Suprapubic skin (tissue), 3 donors: ENCODE measurements at regions not wholly inside any gene's neighbourhood (a gene's known extent, or its start where the extent isn't known, plus 50 kb on each side); places are given as distances from the start of the nearest gene placed in this dataset.

ENCODE experiments used
- POLR2A ChIP-seq, 2 donors: fragments of 450-650 bp; IDR thresholded peaks; one replicate each; pipeline ENCODE4 v1.6.1; 2017; ENCODE audit warnings: antibody characterized with exemption in 2 of 2, mild to moderate bottlenecking in 2 of 2, moderate library complexity in 2 of 2
- TF ChIP-seq, protein P1 (sequence below), 2 donors: fragments of 200-600 bp in 1 of 2; fragments of 450-650 bp in 1 of 2; sonication (generic) in 1 of 2; IDR thresholded peaks; one replicate each; pipeline ENCODE4 v1.5.1; 2016 to 2019; ENCODE audit warnings: antibody characterized with exemption in 2 of 2, mild to moderate bottlenecking in 1 of 2, moderate library complexity in 1 of 2

DNA sequence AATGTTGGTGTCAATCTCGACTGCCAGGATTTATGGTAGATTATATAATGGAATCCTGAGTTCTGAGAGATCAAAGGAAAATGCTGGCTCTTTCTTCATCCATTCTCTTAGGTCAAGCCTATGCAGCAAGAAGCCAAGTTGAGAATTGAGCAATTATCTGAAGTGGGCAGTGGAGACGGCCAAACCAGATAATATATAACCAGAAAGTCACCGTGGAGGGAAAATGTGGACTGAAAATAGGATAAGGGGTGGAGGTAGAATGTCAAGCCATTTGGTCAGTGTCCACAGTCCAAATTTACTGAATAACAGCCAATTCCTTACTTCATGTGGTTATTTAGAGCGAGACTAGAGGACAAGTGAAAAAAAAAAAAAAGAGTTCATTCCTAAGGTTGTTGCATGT, 107.8 kb upstream of the ESR1 start:
- TF ChIP-seq, protein P1, sequence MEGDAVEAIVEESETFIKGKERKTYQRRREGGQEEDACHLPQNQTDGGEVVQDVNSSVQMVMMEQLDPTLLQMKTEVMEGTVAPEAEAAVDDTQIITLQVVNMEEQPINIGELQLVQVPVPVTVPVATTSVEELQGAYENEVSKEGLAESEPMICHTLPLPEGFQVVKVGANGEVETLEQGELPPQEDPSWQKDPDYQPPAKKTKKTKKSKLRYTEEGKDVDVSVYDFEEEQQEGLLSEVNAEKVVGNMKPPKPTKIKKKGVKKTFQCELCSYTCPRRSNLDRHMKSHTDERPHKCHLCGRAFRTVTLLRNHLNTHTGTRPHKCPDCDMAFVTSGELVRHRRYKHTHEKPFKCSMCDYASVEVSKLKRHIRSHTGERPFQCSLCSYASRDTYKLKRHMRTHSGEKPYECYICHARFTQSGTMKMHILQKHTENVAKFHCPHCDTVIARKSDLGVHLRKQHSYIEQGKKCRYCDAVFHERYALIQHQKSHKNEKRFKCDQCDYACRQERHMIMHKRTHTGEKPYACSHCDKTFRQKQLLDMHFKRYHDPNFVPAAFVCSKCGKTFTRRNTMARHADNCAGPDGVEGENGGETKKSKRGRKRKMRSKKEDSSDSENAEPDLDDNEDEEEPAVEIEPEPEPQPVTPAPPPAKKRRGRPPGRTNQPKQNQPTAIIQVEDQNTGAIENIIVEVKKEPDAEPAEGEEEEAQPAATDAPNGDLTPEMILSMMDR (IDR thresholded peaks at IDR 0.05), result no peak
- no peak for TF ChIP-seq POLR2A (IDR thresholded peaks at IDR 0.05)
